DMS153 (cell line): ENCODE measurements at regions not wholly inside any gene's neighbourhood (a gene's known extent, or its start where the extent isn't known, plus 50 kb on each side); places are given as distances from the start of the nearest gene placed in this dataset.
A peak's percentile ranks its signal among the peaks of the same experiment; 100 is the strongest.

Experiments used
- DNase-seq: peaks from one replicate; lab custom pipeline; 2025; lab: John Stamatoyannopoulos, UW

DNA sequence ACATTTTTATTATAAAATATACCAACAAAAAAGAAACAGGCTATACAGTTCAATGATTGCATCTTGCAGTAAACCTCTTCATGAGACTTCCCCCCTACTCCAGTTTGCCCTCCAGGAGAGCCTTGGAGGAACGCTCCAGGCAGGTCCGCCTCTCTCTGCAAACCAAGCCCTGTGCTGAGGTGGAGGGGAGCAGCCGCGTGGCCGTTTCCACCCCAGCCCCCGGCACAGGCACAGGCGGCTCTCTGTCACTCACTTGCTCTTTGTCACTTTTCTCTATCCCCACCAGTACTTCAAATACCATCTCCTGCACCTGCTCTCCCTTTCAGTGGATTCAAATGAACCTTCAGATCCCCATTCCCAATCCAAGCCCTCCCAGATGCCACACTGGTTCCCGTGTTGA lies 479.9 kb downstream of the OCA2 start:
- DNase-seq: no peak

DNA sequence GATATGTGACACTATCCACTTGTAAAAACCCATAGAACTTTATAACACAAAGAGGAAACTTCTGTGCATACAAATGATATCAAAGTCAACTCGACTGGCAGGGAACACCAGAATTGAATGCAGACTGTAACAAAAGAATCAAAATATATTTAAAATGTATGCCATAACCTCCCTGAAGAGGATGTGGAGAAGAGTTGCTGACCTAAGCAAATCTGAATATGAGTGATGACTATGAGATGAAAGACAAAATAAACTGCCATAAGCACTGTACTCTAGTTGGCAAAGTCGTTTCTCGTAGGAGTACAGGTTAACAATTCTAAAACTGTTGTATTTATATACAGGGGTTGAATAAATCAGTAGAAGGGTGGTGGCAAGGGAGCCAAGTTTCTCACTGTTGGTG lies 482.1 kb downstream of the OCA2 start:
- DNase-seq: no peak

DNA sequence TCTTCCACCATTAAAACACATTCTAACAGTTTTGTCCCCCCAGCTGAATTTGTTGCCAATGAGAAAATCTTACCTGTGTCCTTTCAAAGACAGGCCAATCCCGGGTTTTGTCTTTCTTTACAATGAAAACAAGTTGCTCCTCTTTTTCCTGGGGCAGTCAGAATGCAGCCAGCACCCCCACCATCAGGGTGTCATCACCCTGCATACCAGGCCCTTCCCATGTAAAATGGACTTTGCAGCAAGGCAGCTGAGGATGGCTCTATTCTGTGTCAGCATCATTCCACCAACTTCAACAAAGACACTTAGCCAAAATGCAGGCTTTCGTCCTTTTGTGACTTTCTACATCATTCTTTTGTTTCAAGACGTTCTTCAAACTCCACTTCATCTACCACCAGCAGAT lies 490.9 kb downstream of the OCA2 start:
- no peak for DNase-seq

DNA sequence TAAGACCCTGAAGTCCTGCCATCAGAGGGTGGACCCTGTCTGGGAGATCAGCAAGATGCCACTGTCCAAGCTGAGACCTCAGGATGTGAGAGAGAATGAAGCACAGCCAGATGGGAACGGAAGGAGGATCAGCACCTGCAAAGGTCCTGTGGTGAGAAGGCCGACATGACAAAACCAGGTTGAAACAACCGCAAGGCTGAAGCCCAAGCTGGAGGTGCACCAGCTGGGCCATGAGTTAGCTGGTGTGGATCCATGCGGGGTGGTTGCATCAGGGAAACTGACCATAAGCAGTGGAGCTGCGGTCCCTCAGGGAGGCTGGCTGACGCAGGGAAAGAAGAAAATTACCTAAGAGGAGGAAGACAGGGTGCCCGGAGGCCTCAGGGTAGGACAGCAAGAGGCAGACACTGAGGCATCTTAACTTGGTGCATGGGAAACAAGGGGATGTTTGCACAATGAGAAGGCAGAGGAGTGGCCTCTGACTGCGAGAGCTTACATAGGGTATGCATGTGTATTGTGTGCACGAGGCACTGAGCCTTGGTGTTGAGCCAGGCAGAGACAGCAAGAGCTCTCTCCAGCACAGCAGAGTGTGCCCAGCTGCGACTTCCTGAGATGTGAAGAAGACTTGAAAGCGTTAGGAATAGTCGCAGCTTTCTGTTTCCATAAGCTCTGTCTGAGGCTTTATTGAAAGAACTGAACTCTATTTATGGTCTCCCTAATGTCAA lies 497.7 kb downstream of the OCA2 start:
- peak; percentile 17 for DNase-seq

DNA sequence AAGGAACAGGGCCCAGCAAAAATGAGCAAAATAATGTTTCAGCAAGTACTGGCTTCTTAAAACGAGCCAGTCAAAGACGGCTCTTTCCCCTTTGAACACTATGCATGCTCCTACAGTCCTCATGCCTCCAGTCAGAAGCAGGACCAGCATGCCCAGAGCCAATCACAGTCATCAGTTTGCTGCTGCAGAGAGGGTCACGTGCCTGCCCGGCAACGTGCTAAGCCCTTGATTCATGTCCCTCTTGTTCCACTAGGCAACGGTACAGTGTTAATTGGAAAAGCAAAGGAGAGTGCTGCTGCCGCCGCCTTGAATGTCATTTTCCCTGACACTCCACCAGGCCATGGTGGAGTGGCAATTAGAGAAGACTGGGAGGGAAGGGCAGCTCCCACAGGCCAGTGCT lies 500.1 kb downstream of the OCA2 start:
- DNase-seq: no peak

DNA sequence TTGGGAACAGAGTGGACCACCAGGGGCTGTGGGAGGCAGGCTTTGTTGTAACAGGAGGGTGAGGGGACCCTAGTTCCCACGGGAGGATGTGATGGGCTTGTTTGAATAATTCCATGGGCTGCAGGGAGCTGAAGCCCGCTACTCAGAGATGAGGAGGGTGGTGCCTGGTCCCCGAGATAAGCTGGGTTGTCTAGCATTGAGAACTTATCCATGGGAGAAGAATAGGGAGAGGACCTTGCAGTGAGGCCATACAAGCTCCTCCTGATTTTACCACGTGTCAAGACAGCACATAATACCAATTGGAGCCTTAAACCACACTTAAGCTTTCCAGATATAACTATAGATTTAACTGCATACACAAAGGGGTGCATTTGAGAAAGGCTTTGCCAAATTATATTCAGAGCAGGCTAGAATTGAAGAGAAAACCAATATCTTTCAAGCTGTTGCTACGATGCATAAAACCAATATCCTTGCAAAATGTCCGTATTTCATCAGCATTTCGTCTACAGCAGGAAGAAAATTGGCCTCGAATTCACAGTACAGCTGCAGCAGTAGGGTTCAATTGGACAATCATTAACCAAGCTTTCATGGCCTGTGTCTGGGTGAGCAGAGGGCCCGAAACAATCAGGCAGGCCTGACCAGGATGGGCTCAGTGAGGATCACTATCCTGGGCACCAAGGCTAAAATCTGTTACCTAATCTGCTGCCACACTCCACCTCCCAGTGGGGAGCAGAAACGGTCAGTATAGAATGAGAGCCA lies 500.7 kb downstream of the OCA2 start:
- DNase-seq: no peak

DNA sequence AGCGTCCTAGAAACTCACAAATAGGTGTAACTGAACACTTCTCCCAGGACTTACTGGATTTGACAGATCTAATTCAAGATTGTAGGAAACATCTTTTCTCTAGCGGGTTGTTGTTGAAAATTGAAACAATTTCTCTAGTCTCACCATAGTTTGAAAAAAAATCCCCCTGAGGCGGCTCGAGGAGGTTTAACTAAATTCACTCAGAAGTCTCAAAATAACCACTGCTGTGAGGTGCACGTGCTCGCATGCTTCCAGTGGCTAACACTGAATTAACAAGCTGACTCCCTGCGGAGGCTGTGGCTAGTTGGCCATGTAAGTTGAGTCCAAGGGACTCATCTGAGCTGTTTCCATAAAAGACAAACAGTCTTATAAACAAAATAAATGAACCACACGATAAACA lies 503.9 kb downstream of the OCA2 start:
- no peak for DNase-seq

DNA sequence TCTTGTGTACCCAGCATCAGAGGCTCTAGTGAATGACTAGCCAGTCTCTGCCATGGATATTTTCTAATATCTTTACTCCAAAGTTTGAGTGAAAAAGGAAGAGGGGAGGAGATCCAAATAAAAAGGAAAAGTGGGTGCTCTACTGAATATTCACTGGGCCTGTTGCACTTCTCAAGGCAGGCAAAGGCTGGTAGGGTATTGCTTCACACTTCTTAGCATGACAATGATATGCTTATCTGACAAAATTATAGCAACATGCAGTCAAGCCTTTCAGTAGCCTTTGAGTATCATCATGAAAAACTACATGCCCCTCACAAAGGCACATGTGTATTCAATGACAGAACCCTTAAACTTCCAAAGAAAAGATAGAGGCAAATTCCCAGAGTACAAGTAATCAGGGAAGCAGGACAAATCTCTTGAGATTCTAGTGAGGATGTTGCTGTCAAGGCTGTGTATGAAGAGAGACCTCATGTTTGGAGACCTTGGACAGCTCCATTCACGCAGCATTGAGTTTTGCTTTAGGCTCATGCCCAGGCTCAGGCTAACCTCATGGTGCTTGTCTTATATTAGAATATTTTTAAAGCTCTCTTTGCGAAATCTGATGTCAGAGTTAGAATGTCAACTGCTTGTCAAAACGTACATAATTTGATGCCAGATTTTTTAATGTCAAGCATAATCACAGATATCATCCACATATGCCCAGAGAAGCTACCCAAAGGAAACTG lies 506.9 kb downstream of the OCA2 start:
- no peak for DNase-seq
